ENCODE measurements at regions not wholly inside any gene's neighbourhood (a gene's known extent, or its start where the extent isn't known, plus 50 kb on each side); places are given as distances from the start of the nearest gene placed in this dataset.
"Not testable (repeated sequence)": the region's sequence is repeated elsewhere in the genome, so short reads cannot be mapped to it uniquely, and the experiment has no call there.

DNA sequence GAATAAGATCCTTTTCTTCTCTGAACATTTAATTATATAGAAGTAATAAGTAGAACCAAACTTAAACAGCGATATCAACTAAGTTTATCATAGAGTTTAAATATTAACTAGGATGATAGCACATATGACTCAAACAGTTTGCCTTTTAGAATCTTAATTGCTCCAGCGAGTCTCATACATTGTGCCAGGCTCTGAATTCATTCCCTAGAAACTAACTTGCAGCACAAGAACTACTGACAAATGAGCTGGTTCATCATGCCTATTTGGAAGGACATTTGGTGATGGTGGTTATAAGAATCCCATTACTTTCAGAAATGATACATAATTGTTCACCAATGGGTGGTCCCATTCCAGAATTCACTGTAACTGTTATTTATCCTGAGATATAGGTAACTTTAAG, 1026.6 kb upstream of the DDX18 start:
- DNase-seq (ENCODE audit: low spot score) = no peak
- in situ Hi-C loops (cut with MboI; ENCODE audit: low sequenced_read_pairs, unreplicated experiment) = no loop called here
- TF ChIP-seq, protein P1, sequence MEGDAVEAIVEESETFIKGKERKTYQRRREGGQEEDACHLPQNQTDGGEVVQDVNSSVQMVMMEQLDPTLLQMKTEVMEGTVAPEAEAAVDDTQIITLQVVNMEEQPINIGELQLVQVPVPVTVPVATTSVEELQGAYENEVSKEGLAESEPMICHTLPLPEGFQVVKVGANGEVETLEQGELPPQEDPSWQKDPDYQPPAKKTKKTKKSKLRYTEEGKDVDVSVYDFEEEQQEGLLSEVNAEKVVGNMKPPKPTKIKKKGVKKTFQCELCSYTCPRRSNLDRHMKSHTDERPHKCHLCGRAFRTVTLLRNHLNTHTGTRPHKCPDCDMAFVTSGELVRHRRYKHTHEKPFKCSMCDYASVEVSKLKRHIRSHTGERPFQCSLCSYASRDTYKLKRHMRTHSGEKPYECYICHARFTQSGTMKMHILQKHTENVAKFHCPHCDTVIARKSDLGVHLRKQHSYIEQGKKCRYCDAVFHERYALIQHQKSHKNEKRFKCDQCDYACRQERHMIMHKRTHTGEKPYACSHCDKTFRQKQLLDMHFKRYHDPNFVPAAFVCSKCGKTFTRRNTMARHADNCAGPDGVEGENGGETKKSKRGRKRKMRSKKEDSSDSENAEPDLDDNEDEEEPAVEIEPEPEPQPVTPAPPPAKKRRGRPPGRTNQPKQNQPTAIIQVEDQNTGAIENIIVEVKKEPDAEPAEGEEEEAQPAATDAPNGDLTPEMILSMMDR (IDR thresholded peaks at IDR 0.05; ENCODE audit: borderline replicate concordance, control extremely low read depth, extremely low read depth, insufficient read depth, missing control alignments) = no peak

DNA sequence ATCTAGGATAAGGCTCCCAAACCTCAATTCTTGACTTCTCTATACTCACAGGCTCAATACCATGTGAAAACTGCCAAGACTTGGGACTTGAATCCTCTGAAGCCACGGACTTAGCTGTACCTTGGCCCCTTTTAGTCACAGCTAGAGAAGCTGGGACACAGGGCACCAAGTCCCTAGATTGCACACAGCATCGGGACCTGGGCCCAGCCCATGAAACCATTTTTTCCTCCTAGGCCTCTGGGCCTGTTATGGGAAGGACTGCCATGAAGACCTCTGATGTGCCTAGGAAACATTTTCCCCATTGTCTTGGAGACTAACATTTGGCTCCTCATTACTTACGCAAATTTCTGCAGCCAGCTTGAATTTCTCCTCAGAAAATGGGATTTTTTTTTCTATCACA, 1011.8 kb upstream of the DDX18 start:
- no peak for DNase-seq (ENCODE audit: low spot score)
- in situ Hi-C loops (cut with MboI; ENCODE audit: low sequenced_read_pairs, unreplicated experiment) = no loop called here
- TF ChIP-seq, protein P1 (IDR thresholded peaks at IDR 0.05; ENCODE audit: borderline replicate concordance, control extremely low read depth, extremely low read depth, insufficient read depth, missing control alignments) = no peak

- in situ Hi-C loops (cut with MboI; ENCODE audit: low sequenced_read_pairs, unreplicated experiment) = no loop called here
- TF ChIP-seq, protein P1 (IDR thresholded peaks at IDR 0.05; ENCODE audit: borderline replicate concordance, control extremely low read depth, extremely low read depth, insufficient read depth, missing control alignments) = no peak
- DNase-seq (ENCODE audit: low spot score) = no peak
These were observed 1009.6 kb upstream of the DDX18 start for GRCh38 chr2:116804901-116805300.

DNA sequence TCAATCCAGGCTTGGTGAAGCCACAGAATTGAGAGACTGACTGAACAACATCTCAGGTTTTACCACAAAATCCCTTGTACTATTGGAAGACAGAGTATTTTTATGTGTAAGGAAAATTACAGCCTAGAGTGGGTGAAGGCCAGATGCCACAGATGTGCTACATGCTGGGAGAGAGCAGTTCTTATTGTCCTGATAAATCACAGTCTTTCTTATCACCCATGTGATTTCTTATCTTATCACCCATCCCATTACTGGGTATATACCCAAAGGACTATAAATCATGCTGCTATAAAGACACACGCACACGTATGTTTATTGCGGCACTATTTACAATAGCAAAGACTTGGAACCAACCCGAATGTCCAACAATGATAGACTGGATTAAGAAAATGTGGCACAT, 1008.0 kb upstream of the DDX18 start:
- in situ Hi-C loops (cut with MboI; ENCODE audit: low sequenced_read_pairs, unreplicated experiment); DNase-seq (ENCODE audit: low spot score): not testable (repeated sequence)

GRCh38 chr2:116809109-116809508, 1005.4 kb upstream of the DDX18 start:
- in situ Hi-C loops (cut with MboI; ENCODE audit: low sequenced_read_pairs, unreplicated experiment) = no loop called here
- DNase-seq (ENCODE audit: low spot score) = no peak
- TF ChIP-seq, protein P1 (IDR thresholded peaks at IDR 0.05; ENCODE audit: borderline replicate concordance, control extremely low read depth, extremely low read depth, insufficient read depth, missing control alignments) = no peak

GRCh38 chr2:116810071-116810470, 1004.4 kb upstream of the DDX18 start:
- in situ Hi-C loops (cut with MboI; ENCODE audit: low sequenced_read_pairs, unreplicated experiment) = no loop called here
- DNase-seq (ENCODE audit: low spot score) = no peak
- TF ChIP-seq, protein P1 (IDR thresholded peaks at IDR 0.05; ENCODE audit: borderline replicate concordance, control extremely low read depth, extremely low read depth, insufficient read depth, missing control alignments) = no peak

GRCh38 chr2:116810645-116811044, 1003.8 kb upstream of the DDX18 start:
- in situ Hi-C loops (cut with MboI; ENCODE audit: low sequenced_read_pairs, unreplicated experiment) = no loop called here
- DNase-seq (ENCODE audit: low spot score) = no peak
- TF ChIP-seq, protein P1 (IDR thresholded peaks at IDR 0.05; ENCODE audit: borderline replicate concordance, control extremely low read depth, extremely low read depth, insufficient read depth, missing control alignments) = no peak

All from GM13976 (cell line).